Keratinocyte (primary cell): ENCODE measurements at regions not wholly inside any gene's neighbourhood (a gene's known extent, or its start where the extent isn't known, plus 50 kb on each side); places are given as distances from the start of the nearest gene placed in this dataset.

Experiments
- DNase-seq: peaks from one replicate; pipeline ENCODE4 v3.0.0-alpha.2; 2011; ENCODE audit warnings: low read depth, missing footprints, low spot score
- FAIRE-seq: peaks from 2 replicates; lab custom pipeline; 2011; peaks lifted over from hg19 to GRCh38; lab: Jason Lieb, UNC
- H2AFZ ChIP-seq: 2 replicates; pipeline ENCODE4 v1.6.0; 2012; ENCODE audit warnings: low read length, control low read depth, inconsistent platforms; ENCODE audit not compliant: control insufficient read depth
- H3K27ac ChIP-seq: 2 replicates; pipeline ENCODE4 v1.5.1; 2011; ENCODE audit warnings: low read length; ENCODE audit not compliant: control insufficient read depth, insufficient read depth
- H3K27me3 ChIP-seq: 3 replicates; pipeline ENCODE4 v1.6.0; 2011; ENCODE audit warnings: low read length; ENCODE audit not compliant: control insufficient read depth, insufficient read depth; ENCODE audit errors: extremely low read depth
- H3K36me3 ChIP-seq, 2 experiments: 2 replicates in 1 of 2; 3 replicates in 1 of 2; pipeline ENCODE4 v1.5.1; 2011; ENCODE audit warnings: low read length in 2 of 2, mild to moderate bottlenecking in 1 of 2; ENCODE audit not compliant: control insufficient read depth in 2 of 2, insufficient read depth in 2 of 2; ENCODE audit errors: extremely low read depth in 1 of 2
- H3K4me1 ChIP-seq: 3 replicates; pipeline ENCODE4 v1.5.1; 2011; ENCODE audit warnings: low read length; ENCODE audit not compliant: control insufficient read depth, insufficient read depth; ENCODE audit errors: extremely low read depth
- H3K4me2 ChIP-seq: 3 replicates; pipeline ENCODE4 v1.6.0; 2011; ENCODE audit warnings: low read depth, low read length; ENCODE audit not compliant: control insufficient read depth, insufficient read depth; ENCODE audit errors: extremely low read depth
- H3K4me3 ChIP-seq, 3 experiments: fragments of 200-600 bp in 1 of 3; sonication (generic) in 1 of 3; 2 replicates in 2 of 3; 3 replicates in 1 of 3; pipeline ENCODE4 v1.5.1; 2011 to 2016; ENCODE audit warnings: low read length in 3 of 3, mild to moderate bottlenecking in 3 of 3, control low read depth in 2 of 3, inconsistent platforms in 1 of 3, low read depth in 1 of 3, mixed read lengths in 1 of 3, mixed run types in 1 of 3, moderate library complexity in 1 of 3; ENCODE audit not compliant: control insufficient read depth in 2 of 3, insufficient read depth in 2 of 3; ENCODE audit errors: extremely low read depth in 1 of 3
- H3K79me2 ChIP-seq: 2 replicates; pipeline ENCODE4 v1.6.0; 2012; ENCODE audit warnings: low read length; ENCODE audit not compliant: control insufficient read depth, insufficient read depth
- H3K9ac ChIP-seq: 3 replicates; pipeline ENCODE4 v1.6.0; 2011; ENCODE audit warnings: low read length; ENCODE audit not compliant: control insufficient read depth, insufficient read depth; ENCODE audit errors: extremely low read depth
- H3K9me1 ChIP-seq: 3 replicates; pipeline ENCODE4 v1.6.0; 2011; ENCODE audit warnings: low read length; ENCODE audit not compliant: control insufficient read depth, insufficient read depth; ENCODE audit errors: extremely low read depth
- H3K9me3 ChIP-seq: 2 replicates; pipeline ENCODE4 v1.5.1; 2012; ENCODE audit warnings: low read depth, low read length; ENCODE audit not compliant: control insufficient read depth
- H4K20me1 ChIP-seq: 3 replicates; pipeline ENCODE4 v1.6.0; 2011; ENCODE audit warnings: low read length; ENCODE audit not compliant: control insufficient read depth, insufficient read depth; ENCODE audit errors: extremely low read depth
- EZH2 ChIP-seq: IDR thresholded peaks from one replicate; pipeline ENCODE4 v1.6.1; 2012; ENCODE audit warnings: inconsistent platforms, mild to moderate bottlenecking, low read length, moderate library complexity
- dilution Hi-C: fragments of 300-500 bp; cut with MboI; formaldehyde crosslinking; loops from one replicate; pipeline ENCODE4 v1.7.0; 2020; ENCODE audit warnings: low sequenced_read_pairs; ENCODE audit not compliant: extremely low pct_ligation_motif_present
- TF ChIP-seq, protein P1 (sequence below), 3 experiments: IDR thresholded peaks in 1 of 3; conservative IDR thresholded peaks in 1 of 3; optimal IDR thresholded peaks in 1 of 3; 2 replicates in 2 of 3; 3 replicates in 1 of 3; pipeline versions ENCODE3 to v1.5.1; 2011; ENCODE audit warnings: low read length in 3 of 3, mild to moderate bottlenecking in 3 of 3, moderate library complexity in 2 of 3, control low read depth in 1 of 3, inconsistent platforms in 1 of 3; ENCODE audit not compliant: insufficient read depth in 2 of 3; ENCODE audit errors: extremely low read depth in 1 of 3

DNA sequence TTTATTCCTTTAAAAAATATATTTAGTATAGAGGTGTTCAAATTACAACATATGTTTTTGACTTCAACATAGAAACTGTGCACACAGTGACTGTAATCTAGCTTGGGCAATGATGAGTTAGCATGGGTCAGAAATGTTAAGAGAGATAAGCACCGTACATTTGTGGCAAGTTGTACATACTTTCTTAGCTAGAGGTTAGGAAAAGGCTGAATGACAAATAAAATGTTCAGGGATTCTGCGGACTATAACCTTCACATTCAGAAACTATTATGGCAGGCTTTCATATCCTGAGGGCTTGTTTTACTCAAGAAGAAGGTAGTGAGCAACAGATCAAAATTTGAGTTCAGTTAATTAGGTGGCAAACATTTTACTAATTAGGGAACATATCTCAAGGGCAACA is 379.7 kb upstream of the EPHA6 start:
- Histone ChIP-seq H3K4me3 (no peak overlapping the region), H3K79me2 (no peaks in the 10 kb centered on the region), H3K27ac (no peak overlapping the region), H2AFZ (no peak overlapping the region), H3K9ac (no peak overlapping the region), H3K9me1 (no peaks in the 10 kb centered on the region), H3K27me3 (no peaks in the 10 kb centered on the region), H3K9me3 (no peaks in the 10 kb centered on the region), H3K36me3 (no peaks in the 10 kb centered on the region), H4K20me1 (no peaks in the 10 kb centered on the region), H3K4me1 (no peaks in the 10 kb centered on the region), H3K4me2 (no peak overlapping the region)
- no peak for FAIRE-seq
- TF ChIP-seq, protein P1, sequence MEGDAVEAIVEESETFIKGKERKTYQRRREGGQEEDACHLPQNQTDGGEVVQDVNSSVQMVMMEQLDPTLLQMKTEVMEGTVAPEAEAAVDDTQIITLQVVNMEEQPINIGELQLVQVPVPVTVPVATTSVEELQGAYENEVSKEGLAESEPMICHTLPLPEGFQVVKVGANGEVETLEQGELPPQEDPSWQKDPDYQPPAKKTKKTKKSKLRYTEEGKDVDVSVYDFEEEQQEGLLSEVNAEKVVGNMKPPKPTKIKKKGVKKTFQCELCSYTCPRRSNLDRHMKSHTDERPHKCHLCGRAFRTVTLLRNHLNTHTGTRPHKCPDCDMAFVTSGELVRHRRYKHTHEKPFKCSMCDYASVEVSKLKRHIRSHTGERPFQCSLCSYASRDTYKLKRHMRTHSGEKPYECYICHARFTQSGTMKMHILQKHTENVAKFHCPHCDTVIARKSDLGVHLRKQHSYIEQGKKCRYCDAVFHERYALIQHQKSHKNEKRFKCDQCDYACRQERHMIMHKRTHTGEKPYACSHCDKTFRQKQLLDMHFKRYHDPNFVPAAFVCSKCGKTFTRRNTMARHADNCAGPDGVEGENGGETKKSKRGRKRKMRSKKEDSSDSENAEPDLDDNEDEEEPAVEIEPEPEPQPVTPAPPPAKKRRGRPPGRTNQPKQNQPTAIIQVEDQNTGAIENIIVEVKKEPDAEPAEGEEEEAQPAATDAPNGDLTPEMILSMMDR (optimal IDR thresholded peaks at IDR 0.05 in 1 of 3, IDR thresholded peaks at IDR 0.05 in 1 of 3, conservative IDR thresholded peaks at IDR 0.05 in 1 of 3; ENCODE audit: extremely low read depth in 1 of 3, insufficient read depth in 2 of 3, low read length in 3 of 3) = no peak
- DNase-seq = no peak
- dilution Hi-C loops = no loop called here

DNA sequence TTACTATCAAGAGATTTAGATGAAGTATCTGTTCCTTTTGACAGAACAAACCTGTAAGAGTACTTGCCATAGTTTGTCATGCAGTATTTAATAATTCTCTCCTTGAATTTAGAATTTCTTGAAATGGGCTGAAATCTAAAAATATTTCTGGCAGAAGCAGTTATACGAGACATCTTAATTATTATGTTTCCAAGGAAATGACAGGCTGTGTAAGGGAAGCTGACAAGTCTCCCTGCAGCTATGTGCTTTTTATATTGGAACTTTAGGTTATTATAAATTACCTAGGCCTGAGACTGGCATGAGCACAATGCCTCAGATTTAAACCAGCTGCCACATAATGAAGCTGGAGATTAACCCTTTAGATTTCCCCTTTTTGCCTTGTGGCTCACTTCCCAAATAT is 365.0 kb upstream of the EPHA6 start:
- TF ChIP-seq EZH2 = no peak
- TF ChIP-seq, protein P1 (optimal IDR thresholded peaks at IDR 0.05 in 1 of 3, IDR thresholded peaks at IDR 0.05 in 1 of 3, conservative IDR thresholded peaks at IDR 0.05 in 1 of 3; ENCODE audit: extremely low read depth in 1 of 3, insufficient read depth in 2 of 3, low read length in 3 of 3) = no peak
- DNase-seq (no peak), FAIRE-seq (no peak)
- Histone ChIP-seq H3K4me3 (no peak overlapping the region), H3K9me3 (no peaks in the 10 kb centered on the region), H2AFZ (no peak overlapping the region), H3K4me1 (no peaks in the 10 kb centered on the region), H3K9me1 (no peaks in the 10 kb centered on the region), H3K36me3 (no peaks in the 10 kb centered on the region), H3K27me3 (no peaks in the 10 kb centered on the region), H3K4me2 (no peak overlapping the region), H3K27ac (no peak overlapping the region), H3K9ac (no peak overlapping the region), H3K79me2 (no peaks in the 10 kb centered on the region), H4K20me1 (no peaks in the 10 kb centered on the region)
- dilution Hi-C loops = no loop called here
